H9 (cell line): ENCODE measurements at regions not wholly inside any gene's neighbourhood (a gene's known extent, or its start where the extent isn't known, plus 50 kb on each side); places are given as distances from the start of the nearest gene placed in this dataset.

ENCODE experiments used
- DNase-seq: peaks from one replicate; pipeline ENCODE4 v3.0.0-alpha.2; 2017
- H2AFZ ChIP-seq: one replicate; pipeline ENCODE4 v1.6.1; 2013; ENCODE audit warnings: mild to moderate bottlenecking, low read length, control low read depth, moderate library complexity
- H2AK5ac ChIP-seq: 2 replicates; pipeline ENCODE4 v1.6.1; 2013; ENCODE audit warnings: low read length, control low read depth, mixed read lengths; ENCODE audit not compliant: insufficient read length
- H2BK120ac ChIP-seq: one replicate; pipeline ENCODE4 v1.6.1; 2013; ENCODE audit warnings: low read depth, mild to moderate bottlenecking, low read length, control low read depth, inconsistent platforms; ENCODE audit not compliant: poor library complexity, severe bottlenecking
- H2BK12ac ChIP-seq: 2 replicates; pipeline ENCODE4 v1.6.1; 2013; ENCODE audit warnings: low read length, control low read depth, mixed read lengths, low read depth; ENCODE audit not compliant: insufficient read length
- H2BK15ac ChIP-seq: 2 replicates; pipeline ENCODE4 v1.6.1; 2013; ENCODE audit warnings: low read depth, low read length, control low read depth
- H2BK20ac ChIP-seq: one replicate; pipeline ENCODE4 v1.6.1; 2013; ENCODE audit warnings: low read depth, mild to moderate bottlenecking, low read length, control low read depth, inconsistent platforms; ENCODE audit not compliant: poor library complexity, severe bottlenecking
- H2BK5ac ChIP-seq: 2 replicates; pipeline ENCODE4 v1.6.1; 2013; ENCODE audit warnings: low read length, control low read depth, mixed read lengths; ENCODE audit not compliant: insufficient read length
- H3K14ac ChIP-seq: 2 replicates; pipeline ENCODE4 v1.6.1; 2013; ENCODE audit warnings: low read length, control low read depth; ENCODE audit not compliant: insufficient read depth
- H3K18ac ChIP-seq: 2 replicates; pipeline ENCODE4 v1.6.1; 2013; ENCODE audit warnings: low read depth, mild to moderate bottlenecking, mixed read lengths, low read length, control low read depth; ENCODE audit not compliant: insufficient read length
- H3K23ac ChIP-seq: 2 replicates; pipeline ENCODE4 v1.6.1; 2013; ENCODE audit warnings: low read length, control low read depth, mixed read lengths, low read depth; ENCODE audit not compliant: insufficient read length
- H3K23me2 ChIP-seq: 2 replicates; pipeline ENCODE4 v1.6.1; 2013; ENCODE audit warnings: low read depth, mild to moderate bottlenecking, mixed read lengths, low read length, control low read depth; ENCODE audit not compliant: insufficient read length, poor library complexity, severe bottlenecking
- H3K27ac ChIP-seq: 2 replicates; pipeline ENCODE4 v1.5.1; 2013; ENCODE audit warnings: low read length, control low read depth, mixed read lengths, low read depth; ENCODE audit not compliant: insufficient read length
- H3K27me3 ChIP-seq: 2 replicates; pipeline ENCODE4 v1.6.1; 2013; ENCODE audit warnings: low read length, control low read depth, inconsistent platforms; ENCODE audit not compliant: insufficient read depth
- H3K4ac ChIP-seq: 2 replicates; pipeline ENCODE4 v1.6.1; 2013; ENCODE audit warnings: low read depth, mild to moderate bottlenecking, control low read depth, inconsistent platforms, low read length, moderate library complexity
- H3K4me1 ChIP-seq: 2 replicates; pipeline ENCODE4 v1.6.1; 2013; ENCODE audit warnings: low read length, control low read depth, inconsistent platforms; ENCODE audit not compliant: insufficient read depth
- H3K4me2 ChIP-seq: 2 replicates; pipeline ENCODE4 v1.6.1; 2013; ENCODE audit warnings: low read length, control low read depth, mixed read lengths; ENCODE audit not compliant: insufficient read length, insufficient read depth
- H3K56ac ChIP-seq: 2 replicates; pipeline ENCODE4 v1.6.1; 2013; ENCODE audit warnings: low read depth, mild to moderate bottlenecking, mixed read lengths, low read length, control low read depth; ENCODE audit not compliant: insufficient read length
- H3K79me1 ChIP-seq: 2 replicates; pipeline ENCODE4 v1.6.1; 2013; ENCODE audit warnings: low read depth, mild to moderate bottlenecking, moderate library complexity, low read length, control low read depth, inconsistent platforms; ENCODE audit not compliant: insufficient read depth, poor library complexity, severe bottlenecking
- H3K79me2 ChIP-seq: 2 replicates; pipeline ENCODE4 v1.6.1; 2013; ENCODE audit warnings: low read length, control low read depth, inconsistent platforms; ENCODE audit not compliant: insufficient read depth
- H3K9ac ChIP-seq: 2 replicates; pipeline ENCODE4 v1.6.1; 2013; ENCODE audit warnings: low read length, control low read depth, mixed read lengths; ENCODE audit not compliant: insufficient read length; ENCODE audit errors: extremely low read depth
- H3K9me3 ChIP-seq: one replicate; pipeline ENCODE4 v1.6.1; 2013; ENCODE audit warnings: low read depth, low read length, inconsistent platforms; ENCODE audit not compliant: control insufficient read depth
- H3T11ph ChIP-seq: one replicate; pipeline ENCODE4 v1.6.1; 2013; ENCODE audit warnings: mild to moderate bottlenecking, low read length, control low read depth, inconsistent platforms
- H4K20me1 ChIP-seq: one replicate; pipeline ENCODE4 v1.6.1; 2013; ENCODE audit not compliant: control insufficient read depth, insufficient read length, insufficient read depth
- H4K5ac ChIP-seq: 2 replicates; pipeline ENCODE4 v1.6.1; 2013; ENCODE audit warnings: low read depth, mild to moderate bottlenecking, mixed read lengths, low read length, control low read depth; ENCODE audit not compliant: insufficient read length
- H4K8ac ChIP-seq: replicated peaks from 2 replicates; pipeline ENCODE4 v1.6.1; 2013; ENCODE audit warnings: low read length, control low read depth, mixed read lengths, low read depth; ENCODE audit not compliant: insufficient read length
- H4K91ac ChIP-seq: 2 replicates; pipeline ENCODE4 v1.6.1; 2013; ENCODE audit warnings: low read depth, mild to moderate bottlenecking, moderate library complexity, mixed read lengths, low read length, control low read depth; ENCODE audit not compliant: insufficient read length
- H3K27ac Mint-ChIP-seq, 3 experiments: 2 replicates in 2 of 3; 3 replicates in 1 of 3; pipeline ENCODE4 v1.8.0; 2020 to 2021; ENCODE audit warnings: mixed read lengths in 3 of 3, mild to moderate bottlenecking in 1 of 3, moderate library complexity in 1 of 3
- H3K27me3 Mint-ChIP-seq: 2 replicates; pipeline ENCODE4 v1.8.0; 2021; ENCODE audit warnings: low read depth, mild to moderate bottlenecking, moderate library complexity, mixed read lengths
- H3K36me3 Mint-ChIP-seq, 3 experiments: 2 replicates in 2 of 3; 3 replicates in 1 of 3; pipeline ENCODE4 v1.8.0; 2020 to 2021; ENCODE audit warnings: low read depth in 3 of 3, mixed read lengths in 3 of 3; ENCODE audit not compliant: insufficient read depth in 1 of 3
- H3K4me1 Mint-ChIP-seq, 2 experiments: 2 replicates each; pipeline ENCODE4 v1.8.0; 2020; ENCODE audit warnings: mixed read lengths in 2 of 2
- H3K4me3 Mint-ChIP-seq, 2 experiments: 2 replicates in 1 of 2; 3 replicates in 1 of 2; pipeline ENCODE4 v1.8.0; 2020 to 2021; ENCODE audit warnings: mild to moderate bottlenecking in 2 of 2, mixed read lengths in 2 of 2, moderate library complexity in 1 of 2
- H3K9me3 Mint-ChIP-seq, 2 experiments: 2 replicates in 1 of 2; 3 replicates in 1 of 2; pipeline ENCODE4 v1.8.0; 2020; ENCODE audit warnings: mild to moderate bottlenecking in 2 of 2, mixed read lengths in 2 of 2, moderate library complexity in 1 of 2
- WGBS: extraction: QIAGEN DNeasy Blood & Tissue Kit; methylation state at CpG from one replicate; pipeline ENCODE4 v1.1.7; 2013; ENCODE audit warnings: missing lambda C conversion rate, low lambda C conversion rate, mixed read lengths; ENCODE audit not compliant: insufficient read length; ENCODE audit errors: extremely low coverage; 5-methylcytosine and 5-hydroxymethylcytosine counted together
- TF ChIP-seq, protein P1 (sequence below): fragments of 200-600 bp; sonication (generic); conservative IDR thresholded peaks from 3 replicates; pipeline ENCODE4 v1.8.0; 2021; ENCODE audit warnings: antibody characterized with exemption, mild to moderate bottlenecking

DNA sequence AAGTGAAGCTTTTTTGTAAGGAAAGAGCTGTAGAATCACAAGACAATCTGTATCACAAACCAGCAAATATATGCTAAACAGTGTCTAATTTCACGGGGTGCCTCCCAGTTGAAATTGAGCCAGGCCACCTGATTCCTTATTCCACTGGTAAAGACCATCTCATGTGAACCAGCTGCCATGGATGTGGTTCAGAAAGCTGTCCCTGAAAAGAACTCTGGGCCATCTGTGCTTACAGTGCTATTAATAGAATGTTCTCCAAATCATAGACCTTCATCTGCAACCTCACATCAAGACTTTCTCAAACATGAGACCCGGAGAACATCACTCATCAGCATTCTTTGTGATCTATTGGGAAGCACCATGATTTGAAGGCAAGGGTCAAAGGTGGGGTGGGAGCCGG is 89.7 kb downstream of the FBXO5 start:
- H3K79me1 ChIP-seq: no peaks in the 10 kb centered on the region
- no peak overlapping the region for H4K91ac ChIP-seq
- Mint-ChIP-seq H3K4me1 (peaks cover 0 to 5% of the 10 kb centered on the region in 2 experiments; a peak in 1 of 4 replicates), H3K27me3 (no peaks in the 10 kb centered on the region; the same call in 1 of the 2 replicates), H3K4me3 (no peak overlapping the region), H3K27ac (no peak overlapping the region), H3K36me3 (no peaks in the 10 kb centered on the region), H3K9me3 (no peaks in the 10 kb centered on the region)
- no peak overlapping the region for H2BK5ac ChIP-seq
- H3K27ac ChIP-seq: no peak overlapping the region
- H2BK12ac ChIP-seq: no peak overlapping the region
- no peak overlapping the region for H2AFZ ChIP-seq
- TF ChIP-seq, protein P1, sequence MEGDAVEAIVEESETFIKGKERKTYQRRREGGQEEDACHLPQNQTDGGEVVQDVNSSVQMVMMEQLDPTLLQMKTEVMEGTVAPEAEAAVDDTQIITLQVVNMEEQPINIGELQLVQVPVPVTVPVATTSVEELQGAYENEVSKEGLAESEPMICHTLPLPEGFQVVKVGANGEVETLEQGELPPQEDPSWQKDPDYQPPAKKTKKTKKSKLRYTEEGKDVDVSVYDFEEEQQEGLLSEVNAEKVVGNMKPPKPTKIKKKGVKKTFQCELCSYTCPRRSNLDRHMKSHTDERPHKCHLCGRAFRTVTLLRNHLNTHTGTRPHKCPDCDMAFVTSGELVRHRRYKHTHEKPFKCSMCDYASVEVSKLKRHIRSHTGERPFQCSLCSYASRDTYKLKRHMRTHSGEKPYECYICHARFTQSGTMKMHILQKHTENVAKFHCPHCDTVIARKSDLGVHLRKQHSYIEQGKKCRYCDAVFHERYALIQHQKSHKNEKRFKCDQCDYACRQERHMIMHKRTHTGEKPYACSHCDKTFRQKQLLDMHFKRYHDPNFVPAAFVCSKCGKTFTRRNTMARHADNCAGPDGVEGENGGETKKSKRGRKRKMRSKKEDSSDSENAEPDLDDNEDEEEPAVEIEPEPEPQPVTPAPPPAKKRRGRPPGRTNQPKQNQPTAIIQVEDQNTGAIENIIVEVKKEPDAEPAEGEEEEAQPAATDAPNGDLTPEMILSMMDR: no peak
- H3K9ac ChIP-seq: no peak overlapping the region
- no peaks in the 10 kb centered on the region for H4K20me1 ChIP-seq
- no peak overlapping the region for H2BK20ac ChIP-seq
- H3K14ac ChIP-seq: no peak overlapping the region
- no peaks in the 10 kb centered on the region for H3K23me2 ChIP-seq
- H2BK120ac ChIP-seq: no peak overlapping the region
- H3K79me2 ChIP-seq: no peaks in the 10 kb centered on the region
- H3K4me1 ChIP-seq: no peaks in the 10 kb centered on the region
- no peak overlapping the region for H3K23ac ChIP-seq
- no peak overlapping the region for H4K5ac ChIP-seq
- H3K4me2 ChIP-seq: no peak overlapping the region
- H3K56ac ChIP-seq: no peak overlapping the region
- H4K8ac ChIP-seq: no peak overlapping the region
- no peak overlapping the region for H2AK5ac ChIP-seq
- DNase-seq: no peak
- H3K4ac ChIP-seq: no peak overlapping the region
- no peak overlapping the region for H2BK15ac ChIP-seq
- H3K9me3 ChIP-seq: no peaks in the 10 kb centered on the region
- no peaks in the 10 kb centered on the region for H3K27me3 ChIP-seq
- no peak overlapping the region for H3K18ac ChIP-seq
- WGBS: no CpG with 5 or more reads among the region's 3 CpGs
- H3T11ph ChIP-seq: no peak overlapping the region
